Dermis blood vessel endothelial cell (primary cell): ENCODE measurements at regions not wholly inside any gene's neighbourhood (a gene's known extent, or its start where the extent isn't known, plus 50 kb on each side); places are given as distances from the start of the nearest gene placed in this dataset.
"Not testable (repeated sequence)": the region's sequence is repeated elsewhere in the genome, so short reads cannot be mapped to it uniquely, and the experiment has no call there.

Source experiments
- DNase-seq: peaks from one replicate; pipeline ENCODE4 v3.0.0; 2010

- no peak for DNase-seq
Measured at GRCh38 chr7:32221736-32222135, 151.5 kb upstream of the PDE1C start.

GRCh38 chr7:32221056-32221455 is 150.8 kb upstream of the PDE1C start:
- no peak for DNase-seq

GRCh38 chr7:32219831-32220230 is 149.6 kb upstream of the PDE1C start:
- DNase-seq: not testable (repeated sequence)

- DNase-seq: no peak
Measured at GRCh38 chr7:32219416-32219815, 149.2 kb upstream of the PDE1C start.

- no peak for DNase-seq
Measured at GRCh38 chr7:32218741-32219288, 148.6 kb upstream of the PDE1C start.

- DNase-seq: no peak
Measured at GRCh38 chr7:32218154-32218467, 147.9 kb upstream of the PDE1C start.

DNA sequence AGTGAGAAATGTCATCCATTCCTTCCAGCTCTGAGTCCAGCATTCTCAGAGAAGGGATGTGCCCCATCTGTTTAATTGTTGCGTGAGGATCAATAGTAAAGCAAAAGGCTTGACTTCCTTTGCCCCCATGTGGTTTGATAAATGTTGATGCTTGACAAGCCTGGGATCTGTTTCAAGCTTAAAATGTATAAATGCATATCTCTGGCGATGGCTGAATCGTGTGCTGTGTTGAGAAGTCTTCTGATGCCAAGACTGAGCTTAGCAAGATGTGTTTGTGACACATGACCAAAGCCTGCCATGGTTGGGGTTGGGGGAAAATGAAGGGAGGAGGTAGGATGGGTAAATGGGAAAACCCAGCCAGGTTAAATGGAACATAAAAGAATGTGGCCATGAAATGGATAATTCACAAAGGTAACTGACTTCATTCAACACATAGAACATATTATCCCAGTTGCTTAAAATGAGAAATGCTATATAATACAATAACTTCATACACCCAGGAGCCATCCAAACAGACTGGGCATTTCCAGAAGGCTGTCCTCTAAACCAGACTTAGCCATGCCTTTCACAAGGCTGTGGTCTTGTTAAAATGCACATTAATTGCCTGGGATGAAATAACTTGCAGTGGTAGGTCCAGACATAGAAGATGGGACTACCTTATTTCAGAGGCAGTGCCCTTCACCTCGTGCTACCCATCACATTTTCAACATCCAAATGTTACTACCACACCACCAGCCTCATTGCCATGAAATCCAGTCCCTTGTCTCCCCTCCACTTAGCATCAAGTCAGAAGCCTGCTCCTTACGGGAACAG is 147.3 kb upstream of the PDE1C start:
- no peak for DNase-seq

DNA sequence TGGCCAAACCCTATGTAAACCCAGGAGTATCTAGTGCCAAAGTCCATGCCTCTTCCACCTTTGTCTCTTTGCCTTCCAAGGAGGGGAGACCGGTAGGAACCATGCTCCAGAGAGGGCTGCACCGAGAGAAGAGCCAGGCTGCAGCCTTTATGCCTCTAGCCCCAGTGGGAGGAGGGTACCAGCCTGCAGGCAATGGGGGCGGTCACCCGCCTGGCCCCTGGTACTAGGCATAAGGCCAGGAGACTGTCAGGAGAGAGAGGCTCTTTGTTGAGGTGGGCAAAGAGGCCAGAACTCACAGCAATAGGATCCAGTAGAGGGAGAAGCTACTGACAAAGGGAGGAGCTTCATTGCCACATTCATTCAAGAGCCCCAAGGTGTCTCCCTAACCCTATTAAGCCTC is 146.6 kb upstream of the PDE1C start:
- no peak for DNase-seq

DNA sequence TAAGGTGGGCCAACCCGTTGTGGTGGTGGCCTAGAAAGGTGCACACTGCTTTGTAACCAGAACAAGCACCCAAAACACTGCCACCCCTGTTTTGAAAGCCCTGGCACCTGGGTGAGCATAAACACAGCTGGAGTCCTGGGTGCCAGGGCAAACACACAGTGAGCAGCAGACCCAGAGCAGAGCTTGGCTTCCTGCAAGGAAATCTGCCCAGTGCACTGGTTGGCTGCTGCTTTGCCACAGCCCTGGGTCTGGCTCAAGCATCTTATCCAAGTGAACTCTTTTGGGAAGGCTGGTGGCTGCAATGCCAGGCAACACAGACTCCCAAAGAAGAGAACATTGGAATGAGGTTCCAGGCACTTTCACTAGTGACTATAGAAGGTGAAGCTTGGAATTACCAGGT is 145.5 kb upstream of the PDE1C start:
- DNase-seq: no peak

GRCh38 chr7:32214913-32215312 is 144.7 kb upstream of the PDE1C start:
- DNase-seq: no peak

DNA sequence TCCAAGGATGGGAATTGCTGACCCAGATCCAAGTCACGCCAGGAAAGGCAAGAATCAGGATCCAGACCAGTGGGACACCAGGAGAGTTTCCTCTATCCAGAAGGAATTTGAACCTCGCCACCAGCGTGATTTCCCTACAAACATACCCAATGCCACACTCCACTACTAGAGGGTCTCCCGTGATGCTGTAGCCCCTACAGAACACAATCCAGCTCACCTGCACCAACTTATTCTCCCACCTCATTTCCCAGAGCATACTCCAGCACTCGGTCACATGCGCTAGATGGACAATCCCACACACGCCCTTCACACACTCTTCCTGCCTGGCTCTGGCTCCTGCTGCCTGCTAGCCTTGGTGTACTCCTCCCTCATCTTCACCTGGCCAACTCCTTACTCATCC is 142.1 kb upstream of the PDE1C start:
- DNase-seq: no peak

GRCh38 chr7:32206987-32207386 is 136.8 kb upstream of the PDE1C start:
- DNase-seq: peak; percentile 42

DNA sequence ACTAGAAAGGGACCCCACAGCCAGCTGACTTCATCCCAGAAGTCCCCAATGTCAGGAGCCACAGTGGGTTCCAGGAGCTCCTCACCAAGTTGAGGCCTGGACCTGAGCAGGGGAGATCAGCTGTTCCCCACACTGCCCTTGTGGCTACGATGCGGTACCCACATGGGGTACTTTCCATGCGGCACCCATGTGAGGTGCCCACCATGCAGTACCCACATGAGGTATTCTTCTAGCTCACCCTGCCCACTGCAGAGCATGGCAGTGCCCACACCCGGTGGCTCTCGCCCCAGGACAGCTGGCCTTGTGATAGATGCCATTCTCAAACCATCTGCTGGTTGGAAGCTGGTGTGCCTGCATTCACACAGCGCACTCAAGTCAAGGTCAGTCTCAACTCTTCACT is 136.3 kb upstream of the PDE1C start:
- no peak for DNase-seq

GRCh38 chr7:32205298-32205824 is 135.2 kb upstream of the PDE1C start:
- not testable (repeated sequence) for DNase-seq

- DNase-seq: peak; percentile 85
Measured at GRCh38 chr7:32204361-32205018, 134.3 kb upstream of the PDE1C start.

DNA sequence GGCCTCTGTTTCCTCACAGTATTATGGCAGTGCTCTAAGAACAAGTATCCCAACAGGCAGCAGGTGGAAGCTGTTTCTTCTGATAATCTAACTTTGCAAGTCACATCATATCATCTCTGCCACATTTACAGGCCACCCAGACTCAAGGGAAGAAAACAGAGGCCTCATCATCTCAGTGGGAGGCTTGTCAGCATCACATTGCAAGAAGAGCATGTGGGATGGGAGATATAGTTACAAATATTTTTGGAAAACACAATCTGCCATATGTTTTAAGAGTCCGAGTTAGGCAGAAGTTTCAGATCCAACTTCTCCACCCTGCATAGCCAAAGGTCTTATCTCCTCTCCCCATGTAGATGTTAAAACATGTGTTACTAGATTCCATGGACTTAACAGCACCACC is 130.4 kb upstream of the PDE1C start:
- DNase-seq: no peak

DNA sequence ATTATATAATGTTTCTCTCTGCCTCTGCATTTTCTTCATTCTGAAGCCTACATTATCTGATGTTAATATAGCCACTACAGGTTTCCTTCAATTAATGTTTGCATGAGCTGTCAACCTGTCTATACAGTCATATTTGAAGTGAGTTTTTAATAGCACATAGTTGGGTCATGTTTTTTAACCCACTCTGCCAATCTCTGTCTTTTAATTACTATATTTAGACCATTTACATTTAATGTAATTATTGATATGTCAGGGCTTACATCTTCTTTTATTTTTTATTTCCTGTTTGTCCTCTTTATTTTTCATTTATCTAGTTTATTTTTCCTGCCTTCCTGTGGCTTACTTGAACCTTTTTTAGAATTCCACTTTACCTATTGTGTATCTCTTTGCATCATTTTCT is 124.3 kb upstream of the PDE1C start:
- DNase-seq: no peak

DNA sequence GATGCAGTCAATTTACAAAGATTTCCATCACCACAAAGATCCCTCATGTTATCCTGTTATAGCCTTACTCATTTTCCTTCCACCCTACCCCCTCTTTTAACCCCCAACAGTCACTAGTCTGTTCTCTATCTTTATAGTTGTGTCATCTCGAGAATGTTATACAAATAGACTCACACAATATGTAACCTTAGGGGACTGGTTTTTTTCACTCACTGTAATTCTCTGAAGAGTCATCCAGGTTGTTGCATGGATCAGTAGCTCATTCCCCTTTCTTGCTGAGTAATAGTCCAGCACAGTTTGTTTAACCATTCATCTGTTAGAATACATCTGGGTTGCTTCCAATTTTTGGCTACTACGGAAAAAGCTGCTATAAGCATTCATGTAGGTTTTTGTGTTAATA is 121.1 kb upstream of the PDE1C start:
- DNase-seq: no peak

GRCh38 chr7:32179567-32179966 is 109.4 kb upstream of the PDE1C start:
- no peak for DNase-seq

DNA sequence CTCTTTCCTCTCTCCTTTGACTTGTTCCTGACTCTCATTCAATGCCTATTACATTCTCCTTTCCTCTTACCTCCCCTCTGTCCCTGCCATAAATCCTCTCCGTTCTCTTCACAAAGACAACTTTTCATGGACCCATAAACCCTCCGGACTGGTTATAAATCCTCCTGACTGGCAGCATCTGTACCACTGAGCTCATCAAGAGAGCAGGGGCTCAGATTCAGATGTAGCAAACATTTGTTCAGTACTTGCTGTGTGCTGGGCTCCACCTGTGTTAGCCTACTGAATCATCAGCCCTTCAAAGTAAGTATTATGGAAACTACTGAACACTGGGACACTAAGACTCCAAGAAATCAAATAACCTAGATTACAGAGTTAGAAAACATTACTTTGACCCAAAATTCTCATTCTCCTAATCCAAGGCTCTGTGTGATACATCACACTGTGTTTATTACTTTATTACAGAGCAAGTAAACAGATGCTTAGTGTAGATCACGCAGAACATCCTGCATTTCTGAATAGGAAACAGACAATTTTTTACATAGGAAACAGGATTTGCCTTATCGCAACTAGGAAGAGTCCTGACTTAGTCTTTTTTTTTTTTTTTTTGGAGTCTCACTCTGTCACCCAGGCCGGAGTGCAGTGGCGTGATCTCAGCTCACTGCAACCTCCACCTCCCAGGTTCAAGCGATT is 108.6 kb upstream of the PDE1C start:
- no peak for DNase-seq

- no peak for DNase-seq
Measured at GRCh38 chr7:32177232-32177631, 107.0 kb upstream of the PDE1C start.

- no peak for DNase-seq
Measured at GRCh38 chr7:32175099-32175498, 104.9 kb upstream of the PDE1C start.

GRCh38 chr7:32171248-32171647 is 101.0 kb upstream of the PDE1C start:
- DNase-seq: no peak
